Endothelial cell of umbilical vein (primary cell): ENCODE measurements at regions not wholly inside any gene's neighbourhood (a gene's known extent, or its start where the extent isn't known, plus 50 kb on each side); places are given as distances from the start of the nearest gene placed in this dataset.

ENCODE experiments used
- BruUV-seq: library from RNA; stranded (reverse); fragments of 400-500 nt; replicated peaks from 2 replicates; lab custom pipeline; 2021; lab: Mats Ljungman, UMichigan
- CTCF ChIA-PET: fragments of 300-600, 350-600 bp; sonication (Branson Sonifier 250); formaldehyde crosslinking; loops from one replicate; lab custom pipeline; 2021; ENCODE audit warnings: antibody characterized with exemption, inconsistent platforms; lab: Charles Lee
- POLR2A ChIA-PET: fragments of 300-600, 350-600 bp; sonication (Branson Sonifier 250); formaldehyde crosslinking; loops from one replicate; lab custom pipeline; 2021; ENCODE audit warnings: antibody characterized with exemption, inconsistent platforms; lab: Charles Lee
- DNase-seq: peaks from one replicate; pipeline ENCODE4 v3.0.0-alpha.2; 2011; ENCODE audit warnings: low read depth, low spot score
- FAIRE-seq: peaks from 2 replicates; lab custom pipeline; 2011; peaks lifted over from hg19 to GRCh38; lab: Jason Lieb, UNC
- H2AFZ ChIP-seq: 2 replicates; pipeline ENCODE4 v1.6.0; 2012; ENCODE audit warnings: low read depth, low read length, control low read depth, inconsistent platforms
- H3K27ac ChIP-seq: 2 replicates; pipeline ENCODE4 v1.5.1; 2011; ENCODE audit warnings: low read depth, mild to moderate bottlenecking, control low read depth, low read length, moderate library complexity; ENCODE audit not compliant: insufficient read depth
- H3K27me3 ChIP-seq, 2 experiments: 2 replicates each; pipeline versions ENCODE4 v1.6.0 to v1.6.1; 2011; ENCODE audit warnings: low read length in 2 of 2, mixed read lengths in 1 of 2; ENCODE audit not compliant: control insufficient read depth in 2 of 2, insufficient read depth in 2 of 2
- H3K36me3 ChIP-seq, 2 experiments: 2 replicates in 1 of 2; 3 replicates in 1 of 2; pipeline ENCODE4 v1.5.1; 2011; ENCODE audit warnings: low read length in 2 of 2, mild to moderate bottlenecking in 1 of 2, moderate library complexity in 1 of 2; ENCODE audit not compliant: control insufficient read depth in 2 of 2, insufficient read depth in 2 of 2; ENCODE audit errors: extremely low read depth in 1 of 2
- H3K4me1 ChIP-seq: 3 replicates; pipeline ENCODE4 v1.5.1; 2011; ENCODE audit warnings: mild to moderate bottlenecking, low read length; ENCODE audit not compliant: control insufficient read depth, insufficient read depth; ENCODE audit errors: extremely low read depth
- H3K4me2 ChIP-seq: 2 replicates; pipeline ENCODE4 v1.6.1; 2011; ENCODE audit warnings: low read length, control low read depth, mixed read lengths; ENCODE audit not compliant: insufficient read depth
- H3K4me3 ChIP-seq, 3 experiments: fragments of 200-600 bp in 1 of 3; sonication (generic), shearing (Covaris generic) in 1 of 3; replicated peaks in 1 of 3; 2 replicates each; pipeline ENCODE4 v1.5.1; 2011 to 2016; ENCODE audit warnings: control low read depth in 3 of 3, low read length in 3 of 3, mild to moderate bottlenecking in 2 of 3, inconsistent platforms in 1 of 3, low read depth in 1 of 3, moderate library complexity in 1 of 3; ENCODE audit not compliant: insufficient read depth in 1 of 3
- H3K79me2 ChIP-seq: 2 replicates; pipeline ENCODE4 v1.6.0; 2012; ENCODE audit warnings: low read length, inconsistent platforms; ENCODE audit not compliant: control insufficient read depth, insufficient read depth
- H3K9ac ChIP-seq: replicated peaks from 2 replicates; pipeline ENCODE3; 2011; ENCODE audit warnings: low read length, control low read depth; ENCODE audit not compliant: insufficient read depth; ENCODE audit errors: extremely low read depth
- H3K9me1 ChIP-seq: replicated peaks from 3 replicates; pipeline ENCODE4 v1.6.0; 2011; ENCODE audit warnings: mild to moderate bottlenecking, low read length; ENCODE audit not compliant: control insufficient read depth, insufficient read depth; ENCODE audit errors: extremely low read depth
- H3K9me3 ChIP-seq: replicated peaks from 2 replicates; pipeline ENCODE4 v1.5.1; 2012; ENCODE audit warnings: low read length, inconsistent platforms; ENCODE audit not compliant: control insufficient read depth, insufficient read depth
- H4K20me1 ChIP-seq: replicated peaks from 2 replicates; pipeline ENCODE3; 2011; ENCODE audit warnings: mild to moderate bottlenecking, low read length; ENCODE audit not compliant: control insufficient read depth, insufficient read depth; ENCODE audit errors: extremely low read depth
- EZH2 ChIP-seq: IDR thresholded peaks from 2 replicates; pipeline ENCODE4 v1.6.1; 2012; ENCODE audit warnings: borderline replicate concordance, low read depth, mild to moderate bottlenecking, moderate library complexity, low read length, inconsistent platforms; ENCODE audit not compliant: severe bottlenecking
- FOS ChIP-seq: IDR thresholded peaks from 2 replicates; pipeline ENCODE4 v1.6.1; 2011; ENCODE audit warnings: mild to moderate bottlenecking, low read length, moderate library complexity, borderline replicate concordance; ENCODE audit not compliant: insufficient read depth
- GATA2 ChIP-seq: IDR thresholded peaks from 2 replicates; pipeline ENCODE4 v1.7.0; 2011; ENCODE audit warnings: low read depth, mild to moderate bottlenecking, moderate library complexity, mixed read lengths, low read length; ENCODE audit not compliant: insufficient read length, insufficient read depth
- JUN ChIP-seq: IDR thresholded peaks from 2 replicates; pipeline ENCODE4 v1.6.1; 2011; ENCODE audit warnings: borderline replicate concordance, low read depth; ENCODE audit not compliant: insufficient read length, insufficient read depth
- MYC ChIP-seq: IDR thresholded peaks from one replicate; pipeline ENCODE4 v1.6.1; 2011; ENCODE audit warnings: mild to moderate bottlenecking, low read depth, low read length
- POLR2A ChIP-seq: IDR thresholded peaks from 2 replicates; pipeline ENCODE4 v1.6.1; 2012; ENCODE audit warnings: low read depth, mild to moderate bottlenecking, control low read depth, low read length
- POLR2AphosphoS5 ChIP-seq: IDR thresholded peaks from 2 replicates; pipeline ENCODE4 v1.6.1; 2012; ENCODE audit warnings: low read depth, mild to moderate bottlenecking, control low read depth, low read length, moderate library complexity; ENCODE audit not compliant: insufficient read depth
- dilution Hi-C: fragments of 300-500 bp; cut with MboI; formaldehyde crosslinking; loops from one replicate; pipeline ENCODE4 v1.15.0; 2019; ENCODE audit warnings: low sequenced_read_pairs; ENCODE audit not compliant: extremely low pct_ligation_motif_present
- intact Hi-C: fragments of 100-400 bp; cut with micrococcal nuclease; formaldehyde crosslinking; loops from one replicate; pipeline ENCODE4 v1.10.0; 2022
- TF ChIP-seq, protein P1 (sequence below), 2 donors: IDR thresholded peaks; 1 replicate in 1 of 2; 2 replicates in 1 of 2; pipeline ENCODE4 v1.5.1; 2011; ENCODE audit warnings: low read length in 2 of 2, mild to moderate bottlenecking in 2 of 2, moderate library complexity in 2 of 2, control low read depth in 1 of 2, inconsistent platforms in 1 of 2, low read depth in 1 of 2; ENCODE audit not compliant: insufficient read depth in 1 of 2; ENCODE audit errors: extremely low read depth in 1 of 2
- TF ChIP-seq, protein P2 (sequence below): IDR thresholded peaks from 2 replicates; pipeline ENCODE4 v1.6.1; 2011; ENCODE audit not compliant: insufficient read depth, insufficient read length

DNA sequence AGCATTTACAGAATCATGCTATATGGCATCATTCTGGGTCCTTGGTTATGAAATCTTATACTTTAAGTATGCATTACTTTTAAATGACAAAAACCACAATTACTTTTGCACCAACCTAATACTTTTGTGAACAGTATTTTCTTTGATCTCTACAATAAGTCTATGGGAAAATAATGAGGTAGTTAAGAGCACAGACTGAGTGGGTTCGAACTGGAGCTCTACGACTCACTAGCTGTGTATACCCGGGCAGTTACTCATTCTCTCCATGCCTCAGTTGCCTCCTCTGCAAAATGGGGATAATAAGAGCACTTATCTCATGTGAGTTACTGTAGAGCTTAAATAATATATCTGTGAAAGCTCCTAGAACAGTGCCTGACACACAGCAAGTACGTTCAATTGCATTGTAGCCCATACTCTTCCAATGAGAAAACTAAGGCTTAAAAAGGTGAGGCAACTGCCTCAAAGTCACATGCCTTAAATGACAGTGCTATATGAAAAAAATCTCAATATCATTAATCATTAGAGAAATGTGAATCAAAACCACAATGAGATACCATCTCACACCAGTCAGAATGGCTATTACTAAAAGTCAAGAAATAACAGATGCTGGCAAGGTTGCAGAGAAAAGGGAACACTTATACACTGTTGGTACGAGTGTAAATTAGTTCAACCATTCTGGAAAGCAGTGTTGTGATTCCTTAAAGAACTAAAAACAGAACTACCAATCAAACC lies 151.5 kb downstream of the CHIC2 start:
- H3K27ac ChIP-seq, result no peak overlapping the region
- CTCF ChIA-PET, result interaction anchor here (4.5 to 9.2 kb wide), 3 partner anchors 18 to 321 kb away, joined by 24 to 92 read pairs (median 62); no protein-coding TSS in a partner anchor

More for the DNA sequence above, 151.5 kb downstream of the CHIC2 start:
- FAIRE-seq (no peak), DNase-seq (no peak)
- H3K4me2 ChIP-seq, result no peak overlapping the region
- dilution Hi-C loops, result no loop called here
- H3K9me1 ChIP-seq, result no peaks in the 10 kb centered on the region
- TF ChIP-seq EZH2 (no peak), GATA2 (no peak), POLR2A (no peak), POLR2AphosphoS5 (no peak), JUN (no peak), MYC (no peak), FOS (no peak)
- TF ChIP-seq, protein P1, sequence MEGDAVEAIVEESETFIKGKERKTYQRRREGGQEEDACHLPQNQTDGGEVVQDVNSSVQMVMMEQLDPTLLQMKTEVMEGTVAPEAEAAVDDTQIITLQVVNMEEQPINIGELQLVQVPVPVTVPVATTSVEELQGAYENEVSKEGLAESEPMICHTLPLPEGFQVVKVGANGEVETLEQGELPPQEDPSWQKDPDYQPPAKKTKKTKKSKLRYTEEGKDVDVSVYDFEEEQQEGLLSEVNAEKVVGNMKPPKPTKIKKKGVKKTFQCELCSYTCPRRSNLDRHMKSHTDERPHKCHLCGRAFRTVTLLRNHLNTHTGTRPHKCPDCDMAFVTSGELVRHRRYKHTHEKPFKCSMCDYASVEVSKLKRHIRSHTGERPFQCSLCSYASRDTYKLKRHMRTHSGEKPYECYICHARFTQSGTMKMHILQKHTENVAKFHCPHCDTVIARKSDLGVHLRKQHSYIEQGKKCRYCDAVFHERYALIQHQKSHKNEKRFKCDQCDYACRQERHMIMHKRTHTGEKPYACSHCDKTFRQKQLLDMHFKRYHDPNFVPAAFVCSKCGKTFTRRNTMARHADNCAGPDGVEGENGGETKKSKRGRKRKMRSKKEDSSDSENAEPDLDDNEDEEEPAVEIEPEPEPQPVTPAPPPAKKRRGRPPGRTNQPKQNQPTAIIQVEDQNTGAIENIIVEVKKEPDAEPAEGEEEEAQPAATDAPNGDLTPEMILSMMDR (IDR thresholded peaks at IDR 0.05; ENCODE audit: extremely low read depth in 1 of 2, insufficient read depth in 1 of 2, low read depth in 1 of 2, low read length in 2 of 2), result no peak
- TF ChIP-seq, protein P2, sequence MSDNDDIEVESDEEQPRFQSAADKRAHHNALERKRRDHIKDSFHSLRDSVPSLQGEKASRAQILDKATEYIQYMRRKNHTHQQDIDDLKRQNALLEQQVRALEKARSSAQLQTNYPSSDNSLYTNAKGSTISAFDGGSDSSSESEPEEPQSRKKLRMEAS, result no peak
- no peak overlapping the region for H2AFZ ChIP-seq
- POLR2A ChIA-PET, result no interaction called here
- no peaks in the 10 kb centered on the region for H3K79me2 ChIP-seq
- H4K20me1 ChIP-seq, result no peaks in the 10 kb centered on the region
- intact Hi-C loops, result no loop called here
- H3K9ac ChIP-seq, result no peak overlapping the region
- no peaks in the 10 kb centered on the region for H3K36me3 ChIP-seq
- no peaks in the 10 kb centered on the region for H3K9me3 ChIP-seq
- no peak overlapping the region for H3K4me3 ChIP-seq
- BruUV-seq, result no TSS peak
- peaks cover 0 to 4% of the 10 kb centered on the region in 2 experiments for H3K27me3 ChIP-seq
- peaks cover 37% of the 10 kb centered on the region for H3K4me1 ChIP-seq
